ENCODE measurements at regions not wholly inside any gene's neighbourhood (a gene's known extent, or its start where the extent isn't known, plus 50 kb on each side); places are given as distances from the start of the nearest gene placed in this dataset.

- DNase-seq = no peak
Measured at GRCh38 chr6:93494057-93494456, 74.7 kb upstream of the EPHA7 start.

- no peak for DNase-seq
Measured at GRCh38 chr6:93474733-93475179, 55.4 kb upstream of the EPHA7 start.

GRCh38 chr6:93471281-93471680 is 51.9 kb upstream of the EPHA7 start:
- no peak for DNase-seq
